Spleen (tissue), 11 donors: ENCODE measurements at regions not wholly inside any gene's neighbourhood (a gene's known extent, or its start where the extent isn't known, plus 50 kb on each side); places are given as distances from the start of the nearest gene placed in this dataset.

ENCODE experiments used
- DNase-seq: peaks from one replicate; pipeline ENCODE4 v3.0.0-alpha.2; 2020
- H3K27ac ChIP-seq, 8 donors: fragments of 200-600 bp; sonication (generic) in 7 of 8; 1 replicate in 4 of 8; 2 replicates in 4 of 8; pipeline versions ENCODE4 v1.5.0 to v1.8.0; 2016 to 2021; ENCODE audit warnings: inconsistent platforms in 4 of 8, mild to moderate bottlenecking in 4 of 8, moderate library complexity in 1 of 8
- H3K27me3 ChIP-seq, 7 donors: fragments of 200-600 bp; sonication (generic) in 6 of 7; replicated peaks in 1 of 7; 1 replicate in 4 of 7; 2 replicates in 3 of 7; pipeline versions ENCODE4 v1.5.0 to v1.8.0; 2016 to 2021; ENCODE audit warnings: inconsistent platforms in 3 of 7, mild to moderate bottlenecking in 1 of 7
- H3K36me3 ChIP-seq, 6 donors: fragments of 200-600 bp; sonication (generic) in 5 of 6; 1 replicate in 4 of 6; 2 replicates in 2 of 6; pipeline versions ENCODE4 v1.5.0 to v1.8.0; 2016 to 2021; ENCODE audit warnings: inconsistent platforms in 2 of 6
- H3K4me1 ChIP-seq, 6 donors: fragments of 200-600 bp; sonication (generic) in 5 of 6; 1 replicate in 3 of 6; 2 replicates in 3 of 6; pipeline versions ENCODE4 v1.5.0 to v1.8.0; 2016 to 2021; ENCODE audit warnings: inconsistent platforms in 3 of 6
- H3K4me3 ChIP-seq, 8 donors: fragments of 200-600 bp; sonication (generic) in 7 of 8; 1 replicate in 4 of 8; 2 replicates in 4 of 8; pipeline versions ENCODE4 v1.5.0 to v1.8.0; 2016 to 2021; ENCODE audit warnings: inconsistent platforms in 4 of 8, mild to moderate bottlenecking in 4 of 8, moderate library complexity in 2 of 8
- H3K9me3 ChIP-seq, 8 donors: fragments of 200-600 bp; sonication (generic) in 7 of 8; 1 replicate in 4 of 8; 2 replicates in 4 of 8; pipeline versions ENCODE4 v1.5.0 to v1.8.0; 2016 to 2021; ENCODE audit warnings: inconsistent platforms in 4 of 8
- CTCF ChIP-seq, 11 experiments: fragments of 200-600 bp in 7 of 11; fragments of 450-650 bp in 4 of 11; sonication (generic) in 4 of 11; IDR thresholded peaks in 8 of 11; conservative IDR thresholded peaks in 3 of 11; 1 replicate in 7 of 11; 2 replicates in 4 of 11; pipeline versions ENCODE4 v1.4.0 to v1.8.0; 2016 to 2021; ENCODE audit warnings: antibody characterized with exemption in 11 of 11, inconsistent platforms in 4 of 11, mild to moderate bottlenecking in 1 of 11
- POLR2A ChIP-seq, 3 donors: fragments of 450-650 bp; IDR thresholded peaks; one replicate each; pipeline ENCODE4 v1.5.1; 2017; ENCODE audit warnings: antibody characterized with exemption in 3 of 3, mild to moderate bottlenecking in 1 of 3
- POLR2AphosphoS5 ChIP-seq, 3 donors: sonication (generic); formaldehyde crosslinking; IDR thresholded peaks; one replicate each; pipeline ENCODE4 v1.5.1; 2017; ENCODE audit warnings: antibody characterized with exemption in 3 of 3
- WGBS, 5 donors: extraction: QIAGEN DNeasy Blood & Tissue Kit in 3 of 5; methylation state at CpG; one replicate each; pipeline versions ENCODE4 v1.1.5 to v1.1.7; 2013 to 2018; 5-methylcytosine and 5-hydroxymethylcytosine counted together
- intact Hi-C: fragments of 100-400 bp; cut with DNase I; formaldehyde crosslinking; loops from one replicate; pipeline ENCODE4 v1.15.0; 2023; ENCODE audit warnings: low total_unique reads
- donor health status: healthy with polysubstance abuse.
- donor health status: DM: no; HTN: no; CAD: no; lungs with moderate emphysema.
- donor health status: DM: no; HTN: no; CAD: no.
- donor health status: Bipolar disorder and iron deficiency.
- donor health status: healthy.
- donor health status: DM: no; HTN: no; CAD: no.
- donor health status: DM: yes; HTN: yes; CAD: no.

GRCh38 chr3:104548401-104548800, 818.3 kb upstream of the ALCAM start:
- H3K27me3 ChIP-seq, result no peaks in the 10 kb centered on the region
- 68 to 92% (median 79%) methylated on average over 8 of the region's 8 CpGs for WGBS, 5 donors
- no peak overlapping the region for H3K4me3 ChIP-seq
- H3K27ac ChIP-seq, result no peak overlapping the region
- no peak for TF ChIP-seq CTCF (IDR thresholded peaks at IDR 0.05 in 8 of 11, conservative IDR thresholded peaks at IDR 0.05 in 3 of 11)
- H3K4me1 ChIP-seq, result no peaks in the 10 kb centered on the region
- intact Hi-C loops, result no loop called here
- H3K9me3 ChIP-seq, result no peaks in the 10 kb centered on the region
- DNase-seq, result no peak
- H3K36me3 ChIP-seq, result no peaks in the 10 kb centered on the region

GRCh38 chr3:104549099-104549714, 817.5 kb upstream of the ALCAM start:
- no peak for DNase-seq
- Histone ChIP-seq H3K36me3 (no peaks in the 10 kb centered on the region), H3K27me3 (no peaks in the 10 kb centered on the region), H3K9me3 (no peaks in the 10 kb centered on the region), H3K4me3 (no peak overlapping the region), H3K4me1 (no peaks in the 10 kb centered on the region), H3K27ac (no peak overlapping the region)
- TF ChIP-seq CTCF (IDR thresholded peaks at IDR 0.05 in 8 of 11, conservative IDR thresholded peaks at IDR 0.05 in 3 of 11) (no peak), POLR2AphosphoS5 (IDR thresholded peaks at IDR 0.05) (no peak), POLR2A (IDR thresholded peaks at IDR 0.05) (no peak)
- WGBS, 5 donors, result 72 to 86% (median 76%) methylated on average over 4 of the region's 4 CpGs
- intact Hi-C loops, result no loop called here

- no peak overlapping the region for H3K4me3 ChIP-seq
- H3K27me3 ChIP-seq, result no peaks in the 10 kb centered on the region
- intact Hi-C loops, result no loop called here
- TF ChIP-seq CTCF (IDR thresholded peaks at IDR 0.05 in 8 of 11, conservative IDR thresholded peaks at IDR 0.05 in 3 of 11) (no peak), POLR2A (IDR thresholded peaks at IDR 0.05) (no peak), POLR2AphosphoS5 (IDR thresholded peaks at IDR 0.05) (no peak)
- H3K4me1 ChIP-seq, result no peaks in the 10 kb centered on the region
- 87 to 98% (median 90%) methylated on average over 1 of the region's 1 CpG for WGBS, 5 donors
- H3K27ac ChIP-seq, result no peak overlapping the region
- no peaks in the 10 kb centered on the region for H3K36me3 ChIP-seq
- DNase-seq, result no peak
- H3K9me3 ChIP-seq, result no peaks in the 10 kb centered on the region
Observed at GRCh38 chr3:104553121-104553520, 813.6 kb upstream of the ALCAM start.

GRCh38 chr3:104554425-104554824, 812.3 kb upstream of the ALCAM start:
- Histone ChIP-seq H3K27me3 (no peaks in the 10 kb centered on the region), H3K9me3 (no peaks in the 10 kb centered on the region), H3K4me1 (no peaks in the 10 kb centered on the region), H3K27ac (no peak overlapping the region), H3K36me3 (no peaks in the 10 kb centered on the region), H3K4me3 (no peak overlapping the region)
- DNase-seq, result no peak
- no peak for TF ChIP-seq POLR2A (IDR thresholded peaks at IDR 0.05)
- no peak for TF ChIP-seq POLR2AphosphoS5 (IDR thresholded peaks at IDR 0.05)
- TF ChIP-seq CTCF (IDR thresholded peaks at IDR 0.05 in 8 of 11, conservative IDR thresholded peaks at IDR 0.05 in 3 of 11), result no peak
- WGBS, 5 donors, result 76 to 89% (median 85%) methylated on average over 4 of the region's 4 CpGs
- intact Hi-C loops, result no loop called here
